ENCODE measurements at regions not wholly inside any gene's neighbourhood (a gene's known extent, or its start where the extent isn't known, plus 50 kb on each side); places are given as distances from the start of the nearest gene placed in this dataset.

DNA sequence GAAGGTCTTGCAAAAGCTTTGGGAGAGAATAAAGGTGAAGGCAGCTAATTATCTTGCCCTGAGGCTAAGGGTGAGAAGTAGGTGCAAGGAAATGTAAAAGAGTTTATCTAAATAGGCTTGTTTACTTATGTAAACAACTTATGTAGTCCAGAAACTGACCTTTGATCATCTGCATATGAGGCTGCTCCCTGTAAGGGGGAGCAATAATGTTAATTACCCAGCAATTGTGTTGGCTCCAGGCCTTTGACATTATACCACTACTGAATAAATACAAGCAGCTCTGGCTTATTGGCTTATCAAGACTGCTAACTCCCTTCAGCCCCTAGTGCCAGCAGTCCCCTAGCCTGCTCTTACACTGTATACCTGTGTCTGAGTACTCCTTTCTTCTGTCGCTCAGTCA lies 303.7 kb upstream of the GNPDA2 start:
- TF ChIP-seq JUND (IDR thresholded peaks at IDR 0.05), result no peak
- TF ChIP-seq, protein P1, sequence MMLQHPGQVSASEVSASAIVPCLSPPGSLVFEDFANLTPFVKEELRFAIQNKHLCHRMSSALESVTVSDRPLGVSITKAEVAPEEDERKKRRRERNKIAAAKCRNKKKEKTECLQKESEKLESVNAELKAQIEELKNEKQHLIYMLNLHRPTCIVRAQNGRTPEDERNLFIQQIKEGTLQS (IDR thresholded peaks at IDR 0.05), result no peak
- no peak for TF ChIP-seq RAD21 (IDR thresholded peaks at IDR 0.05)
- no peak for TF ChIP-seq HNF4G (IDR thresholded peaks at IDR 0.05)
- no peak for TF ChIP-seq EGR1 (IDR thresholded peaks at IDR 0.05; ENCODE audit: low read depth in 2 of 2)
- no peak for TF ChIP-seq FOXA2 (IDR thresholded peaks at IDR 0.05)
- TF ChIP-seq, protein P2, sequence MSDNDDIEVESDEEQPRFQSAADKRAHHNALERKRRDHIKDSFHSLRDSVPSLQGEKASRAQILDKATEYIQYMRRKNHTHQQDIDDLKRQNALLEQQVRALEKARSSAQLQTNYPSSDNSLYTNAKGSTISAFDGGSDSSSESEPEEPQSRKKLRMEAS (IDR thresholded peaks at IDR 0.05), result no peak
- no peak for TF ChIP-seq TAF1 (conservative IDR thresholded peaks at IDR 0.05)
- TF ChIP-seq FOXA1 (IDR thresholded peaks at IDR 0.05), result no peak
- TF ChIP-seq, protein P3, sequence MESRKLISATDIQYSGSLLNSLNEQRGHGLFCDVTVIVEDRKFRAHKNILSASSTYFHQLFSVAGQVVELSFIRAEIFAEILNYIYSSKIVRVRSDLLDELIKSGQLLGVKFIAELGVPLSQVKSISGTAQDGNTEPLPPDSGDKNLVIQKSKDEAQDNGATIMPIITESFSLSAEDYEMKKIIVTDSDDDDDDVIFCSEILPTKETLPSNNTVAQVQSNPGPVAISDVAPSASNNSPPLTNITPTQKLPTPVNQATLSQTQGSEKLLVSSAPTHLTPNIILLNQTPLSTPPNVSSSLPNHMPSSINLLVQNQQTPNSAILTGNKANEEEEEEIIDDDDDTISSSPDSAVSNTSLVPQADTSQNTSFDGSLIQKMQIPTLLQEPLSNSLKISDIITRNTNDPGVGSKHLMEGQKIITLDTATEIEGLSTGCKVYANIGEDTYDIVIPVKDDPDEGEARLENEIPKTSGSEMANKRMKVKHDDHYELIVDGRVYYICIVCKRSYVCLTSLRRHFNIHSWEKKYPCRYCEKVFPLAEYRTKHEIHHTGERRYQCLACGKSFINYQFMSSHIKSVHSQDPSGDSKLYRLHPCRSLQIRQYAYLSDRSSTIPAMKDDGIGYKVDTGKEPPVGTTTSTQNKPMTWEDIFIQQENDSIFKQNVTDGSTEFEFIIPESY (IDR thresholded peaks at IDR 0.05), result no peak
- no peak for TF ChIP-seq GABPA (IDR thresholded peaks at IDR 0.05 in 1 of 2, conservative IDR thresholded peaks at IDR 0.05 in 1 of 2)
- no peak for TF ChIP-seq RXRA (IDR thresholded peaks at IDR 0.05)
- H3K27me3 ChIP-seq (ENCODE audit: control insufficient read depth in 4 of 4, insufficient read depth in 4 of 4, low read length in 3 of 4), result no peaks in the 10 kb centered on the region
- H3K9me3 ChIP-seq (ENCODE audit: control insufficient read depth in 4 of 4, low read length in 3 of 4), result no peaks in the 10 kb centered on the region
- H3K4me1 ChIP-seq (ENCODE audit: control insufficient read depth in 4 of 4, insufficient read depth in 4 of 4, low read length in 3 of 4), result no peaks in the 10 kb centered on the region
- H3K9ac ChIP-seq (ENCODE audit: low read depth in 1 of 2, low read length in 2 of 2), result no peak overlapping the region
- 80% methylated on average over 1 of the region's 1 CpG for WGBS
- no peak overlapping the region for H3K4me3 ChIP-seq (ENCODE audit: low read depth in 1 of 3, low read length in 3 of 3)
- no peak for DNase-seq (ENCODE audit: low spot score)
- no peak overlapping the region for H3K27ac ChIP-seq (ENCODE audit: low read depth in 1 of 2, low read length in 2 of 2)
- no peaks in the 10 kb centered on the region for H3K36me3 ChIP-seq (ENCODE audit: control insufficient read depth in 4 of 4, insufficient read depth in 3 of 4, low read depth in 1 of 4, low read length in 3 of 4)

DNA sequence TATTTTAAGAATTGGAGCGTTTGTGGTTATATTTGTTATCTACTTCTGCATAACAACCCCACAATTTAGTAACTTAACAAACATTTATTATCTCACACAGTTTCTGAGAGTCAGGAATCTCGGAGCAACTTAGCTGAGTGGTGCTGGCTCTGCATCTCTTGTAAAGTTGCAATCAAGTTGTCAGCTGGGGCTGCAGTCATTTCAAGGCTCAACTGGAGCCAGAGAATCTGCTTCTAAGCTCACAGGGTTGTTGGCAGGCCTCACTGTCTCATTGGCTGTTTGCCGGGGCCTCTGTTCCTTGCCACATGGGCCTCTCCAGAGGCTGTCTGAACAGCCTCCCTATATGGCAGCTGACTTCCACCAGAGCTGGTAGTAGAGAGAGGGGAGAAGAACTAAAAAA lies 281.2 kb upstream of the GNPDA2 start:
- Histone ChIP-seq H3K36me3 (ENCODE audit: control insufficient read depth in 4 of 4, insufficient read depth in 3 of 4, low read depth in 1 of 4, low read length in 3 of 4) (no peaks in the 10 kb centered on the region), H3K27ac (ENCODE audit: low read depth in 1 of 2, low read length in 2 of 2) (no peak overlapping the region), H3K4me3 (ENCODE audit: low read depth in 1 of 3, low read length in 3 of 3) (no peak overlapping the region), H3K27me3 (ENCODE audit: control insufficient read depth in 4 of 4, insufficient read depth in 4 of 4, low read length in 3 of 4) (no peaks in the 10 kb centered on the region), H3K9ac (ENCODE audit: low read depth in 1 of 2, low read length in 2 of 2) (no peak overlapping the region), H3K4me1 (ENCODE audit: control insufficient read depth in 4 of 4, insufficient read depth in 4 of 4, low read length in 3 of 4) (no peaks in the 10 kb centered on the region), H3K9me3 (ENCODE audit: control insufficient read depth in 4 of 4, low read length in 3 of 4) (no peaks in the 10 kb centered on the region)
- TF ChIP-seq YY1 (IDR thresholded peaks at IDR 0.05) (no peak), SP1 (IDR thresholded peaks at IDR 0.05) (no peak), HNF4G (IDR thresholded peaks at IDR 0.05) (no peak), FOXA1 (IDR thresholded peaks at IDR 0.05) (no peak), TAF1 (conservative IDR thresholded peaks at IDR 0.05) (no peak)
- TF ChIP-seq, protein P2 (IDR thresholded peaks at IDR 0.05), result no peak
- 70% methylated on average over 3 of the region's 3 CpGs for WGBS
- DNase-seq (ENCODE audit: low spot score), result no peak

DNA sequence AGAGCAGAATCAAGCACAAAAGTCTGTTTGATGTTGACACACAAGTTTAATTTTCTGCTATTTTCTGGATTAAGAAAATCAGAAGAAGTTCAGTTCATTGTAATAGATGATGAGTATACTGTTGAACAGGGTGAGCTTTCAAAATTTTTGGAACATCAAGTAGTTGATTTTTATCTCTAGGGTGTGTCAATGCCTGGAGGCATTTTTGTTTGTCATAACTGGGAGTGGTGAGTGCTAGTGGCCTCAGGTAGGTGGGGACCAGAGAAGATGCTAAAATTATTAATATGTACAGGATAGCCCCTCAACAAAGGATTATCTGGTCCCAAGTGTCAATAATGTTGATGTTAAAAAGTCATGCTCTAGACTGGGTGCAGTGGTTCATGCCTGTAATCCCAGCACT lies 279.7 kb upstream of the GNPDA2 start:
- Histone ChIP-seq H3K4me3 (ENCODE audit: low read depth in 1 of 3, low read length in 3 of 3) (no peak overlapping the region), H3K36me3 (ENCODE audit: control insufficient read depth in 4 of 4, insufficient read depth in 3 of 4, low read depth in 1 of 4, low read length in 3 of 4) (no peaks in the 10 kb centered on the region), H3K27me3 (ENCODE audit: control insufficient read depth in 4 of 4, insufficient read depth in 4 of 4, low read length in 3 of 4) (no peaks in the 10 kb centered on the region), H3K27ac (ENCODE audit: low read depth in 1 of 2, low read length in 2 of 2) (no peak overlapping the region), H3K4me1 (ENCODE audit: control insufficient read depth in 4 of 4, insufficient read depth in 4 of 4, low read length in 3 of 4) (no peaks in the 10 kb centered on the region), H3K9me3 (ENCODE audit: control insufficient read depth in 4 of 4, low read length in 3 of 4) (no peaks in the 10 kb centered on the region), H3K9ac (ENCODE audit: low read depth in 1 of 2, low read length in 2 of 2) (no peak overlapping the region)
- no peak for DNase-seq (ENCODE audit: low spot score)
- TF ChIP-seq RAD21 (IDR thresholded peaks at IDR 0.05), result no peak
- no peak for TF ChIP-seq RXRA (IDR thresholded peaks at IDR 0.05)
- no peak for TF ChIP-seq TAF1 (conservative IDR thresholded peaks at IDR 0.05)
- no peak for TF ChIP-seq YY1 (IDR thresholded peaks at IDR 0.05)
- no peak for TF ChIP-seq SP1 (IDR thresholded peaks at IDR 0.05)
- no peak for TF ChIP-seq NR2F2 (IDR thresholded peaks at IDR 0.05)
- TF ChIP-seq GABPA (IDR thresholded peaks at IDR 0.05 in 1 of 2, conservative IDR thresholded peaks at IDR 0.05 in 1 of 2), result no peak
- TF ChIP-seq, protein P4, sequence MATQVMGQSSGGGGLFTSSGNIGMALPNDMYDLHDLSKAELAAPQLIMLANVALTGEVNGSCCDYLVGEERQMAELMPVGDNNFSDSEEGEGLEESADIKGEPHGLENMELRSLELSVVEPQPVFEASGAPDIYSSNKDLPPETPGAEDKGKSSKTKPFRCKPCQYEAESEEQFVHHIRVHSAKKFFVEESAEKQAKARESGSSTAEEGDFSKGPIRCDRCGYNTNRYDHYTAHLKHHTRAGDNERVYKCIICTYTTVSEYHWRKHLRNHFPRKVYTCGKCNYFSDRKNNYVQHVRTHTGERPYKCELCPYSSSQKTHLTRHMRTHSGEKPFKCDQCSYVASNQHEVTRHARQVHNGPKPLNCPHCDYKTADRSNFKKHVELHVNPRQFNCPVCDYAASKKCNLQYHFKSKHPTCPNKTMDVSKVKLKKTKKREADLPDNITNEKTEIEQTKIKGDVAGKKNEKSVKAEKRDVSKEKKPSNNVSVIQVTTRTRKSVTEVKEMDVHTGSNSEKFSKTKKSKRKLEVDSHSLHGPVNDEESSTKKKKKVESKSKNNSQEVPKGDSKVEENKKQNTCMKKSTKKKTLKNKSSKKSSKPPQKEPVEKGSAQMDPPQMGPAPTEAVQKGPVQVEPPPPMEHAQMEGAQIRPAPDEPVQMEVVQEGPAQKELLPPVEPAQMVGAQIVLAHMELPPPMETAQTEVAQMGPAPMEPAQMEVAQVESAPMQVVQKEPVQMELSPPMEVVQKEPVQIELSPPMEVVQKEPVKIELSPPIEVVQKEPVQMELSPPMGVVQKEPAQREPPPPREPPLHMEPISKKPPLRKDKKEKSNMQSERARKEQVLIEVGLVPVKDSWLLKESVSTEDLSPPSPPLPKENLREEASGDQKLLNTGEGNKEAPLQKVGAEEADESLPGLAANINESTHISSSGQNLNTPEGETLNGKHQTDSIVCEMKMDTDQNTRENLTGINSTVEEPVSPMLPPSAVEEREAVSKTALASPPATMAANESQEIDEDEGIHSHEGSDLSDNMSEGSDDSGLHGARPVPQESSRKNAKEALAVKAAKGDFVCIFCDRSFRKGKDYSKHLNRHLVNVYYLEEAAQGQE (IDR thresholded peaks at IDR 0.05), result no peak
- TF ChIP-seq HNF4G (IDR thresholded peaks at IDR 0.05), result no peak
- TF ChIP-seq, protein P1 (IDR thresholded peaks at IDR 0.05), result no peak
- TF ChIP-seq, protein P2 (IDR thresholded peaks at IDR 0.05), result no peak
- no peak for TF ChIP-seq EGR1 (IDR thresholded peaks at IDR 0.05; ENCODE audit: low read depth in 2 of 2)
- TF ChIP-seq FOXA2 (IDR thresholded peaks at IDR 0.05), result no peak
- no peak for TF ChIP-seq HNF4A (conservative IDR thresholded peaks at IDR 0.05)
- TF ChIP-seq, protein P5, sequence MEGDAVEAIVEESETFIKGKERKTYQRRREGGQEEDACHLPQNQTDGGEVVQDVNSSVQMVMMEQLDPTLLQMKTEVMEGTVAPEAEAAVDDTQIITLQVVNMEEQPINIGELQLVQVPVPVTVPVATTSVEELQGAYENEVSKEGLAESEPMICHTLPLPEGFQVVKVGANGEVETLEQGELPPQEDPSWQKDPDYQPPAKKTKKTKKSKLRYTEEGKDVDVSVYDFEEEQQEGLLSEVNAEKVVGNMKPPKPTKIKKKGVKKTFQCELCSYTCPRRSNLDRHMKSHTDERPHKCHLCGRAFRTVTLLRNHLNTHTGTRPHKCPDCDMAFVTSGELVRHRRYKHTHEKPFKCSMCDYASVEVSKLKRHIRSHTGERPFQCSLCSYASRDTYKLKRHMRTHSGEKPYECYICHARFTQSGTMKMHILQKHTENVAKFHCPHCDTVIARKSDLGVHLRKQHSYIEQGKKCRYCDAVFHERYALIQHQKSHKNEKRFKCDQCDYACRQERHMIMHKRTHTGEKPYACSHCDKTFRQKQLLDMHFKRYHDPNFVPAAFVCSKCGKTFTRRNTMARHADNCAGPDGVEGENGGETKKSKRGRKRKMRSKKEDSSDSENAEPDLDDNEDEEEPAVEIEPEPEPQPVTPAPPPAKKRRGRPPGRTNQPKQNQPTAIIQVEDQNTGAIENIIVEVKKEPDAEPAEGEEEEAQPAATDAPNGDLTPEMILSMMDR (IDR thresholded peaks at IDR 0.05; ENCODE audit: low read depth, low read length, missing input control), result no peak
- TF ChIP-seq FOXA1 (IDR thresholded peaks at IDR 0.05), result no peak

Measured in liver (tissue), 8 donors.